GM21717 (cell line): ENCODE measurements at regions not wholly inside any gene's neighbourhood (a gene's known extent, or its start where the extent isn't known, plus 50 kb on each side); places are given as distances from the start of the nearest gene placed in this dataset.

Source experiments
- ATAC-seq: cut with Tn5 transposase; IDR thresholded peaks from one replicate; pipeline ENCODE4 v1.9.1; 2021; ENCODE audit warnings: mild to moderate bottlenecking, moderate library complexity; ENCODE audit not compliant: unreplicated experiment

- no peak for ATAC-seq
Measured at GRCh38 chr3:164604687-164605086, 473.6 kb downstream of the SI start.

- no peak for ATAC-seq
Measured at GRCh38 chr3:164577667-164578210, 500.6 kb downstream of the SI start.

- ATAC-seq: no peak
Measured at GRCh38 chr3:164572436-164572835, 505.9 kb downstream of the SI start.

DNA sequence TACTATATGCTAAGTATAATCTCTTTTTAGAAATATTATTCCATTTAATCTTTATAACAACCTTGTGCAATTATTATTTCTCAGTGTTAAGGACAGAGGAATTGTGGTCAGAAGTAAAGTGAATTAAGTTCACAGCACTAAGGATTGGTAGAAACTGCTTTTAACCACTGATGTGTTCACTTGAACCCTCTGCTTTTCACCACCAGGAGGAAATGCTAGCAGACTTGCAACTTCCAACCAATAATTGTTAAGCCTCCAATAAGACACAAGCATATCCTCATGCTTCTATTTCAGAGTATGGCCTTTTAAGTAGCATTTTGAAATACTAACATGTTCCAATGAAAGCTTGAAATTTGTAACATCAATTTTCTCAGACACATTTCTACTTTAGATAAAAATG is 527.4 kb downstream of the SI start:
- no peak for ATAC-seq

DNA sequence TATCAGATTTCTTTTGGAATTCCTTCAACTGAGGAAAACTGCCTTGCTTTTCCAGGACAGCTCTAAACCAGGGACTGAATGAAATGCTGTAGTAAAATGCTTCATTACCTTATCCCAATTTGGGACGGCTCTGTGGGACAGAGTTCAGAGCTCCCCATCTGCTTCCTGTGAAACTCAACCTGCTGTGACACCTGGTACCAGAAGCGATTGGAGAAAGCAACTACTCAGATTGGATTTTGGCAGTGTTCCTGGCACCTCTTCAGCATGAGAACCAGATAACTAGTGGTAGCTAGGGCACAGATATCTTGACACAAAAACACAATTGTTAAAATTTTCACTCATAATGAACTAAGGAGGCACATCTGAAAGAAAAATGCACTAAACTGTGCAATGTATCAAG is 539.1 kb downstream of the SI start:
- no peak for ATAC-seq

- no peak for ATAC-seq
Measured at GRCh38 chr3:164537485-164537884, 540.8 kb downstream of the SI start.

- no peak for ATAC-seq
Measured at GRCh38 chr3:164533275-164533674, 545.0 kb downstream of the SI start.

DNA sequence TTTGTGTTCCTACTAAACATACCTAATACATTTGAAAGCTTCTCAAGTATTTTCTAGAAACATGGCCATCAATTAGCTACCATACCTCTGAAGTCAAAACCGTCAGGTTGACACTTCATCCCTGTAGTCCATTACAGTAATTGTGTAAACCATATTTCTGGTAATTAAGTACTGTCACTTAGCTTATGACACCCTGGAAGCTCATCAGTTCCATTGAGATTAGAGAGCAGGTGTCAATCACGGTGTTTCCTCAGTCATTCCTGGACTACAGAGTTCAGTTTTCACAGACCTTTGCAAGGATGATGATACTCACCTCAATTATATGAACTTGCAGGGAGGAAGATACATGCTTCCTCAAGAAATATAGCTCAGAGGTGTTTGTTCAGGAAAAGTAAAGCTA is 552.0 kb downstream of the SI start:
- ATAC-seq: no peak

- ATAC-seq: no peak
Measured at GRCh38 chr3:164524201-164524600, 554.1 kb downstream of the SI start.

DNA sequence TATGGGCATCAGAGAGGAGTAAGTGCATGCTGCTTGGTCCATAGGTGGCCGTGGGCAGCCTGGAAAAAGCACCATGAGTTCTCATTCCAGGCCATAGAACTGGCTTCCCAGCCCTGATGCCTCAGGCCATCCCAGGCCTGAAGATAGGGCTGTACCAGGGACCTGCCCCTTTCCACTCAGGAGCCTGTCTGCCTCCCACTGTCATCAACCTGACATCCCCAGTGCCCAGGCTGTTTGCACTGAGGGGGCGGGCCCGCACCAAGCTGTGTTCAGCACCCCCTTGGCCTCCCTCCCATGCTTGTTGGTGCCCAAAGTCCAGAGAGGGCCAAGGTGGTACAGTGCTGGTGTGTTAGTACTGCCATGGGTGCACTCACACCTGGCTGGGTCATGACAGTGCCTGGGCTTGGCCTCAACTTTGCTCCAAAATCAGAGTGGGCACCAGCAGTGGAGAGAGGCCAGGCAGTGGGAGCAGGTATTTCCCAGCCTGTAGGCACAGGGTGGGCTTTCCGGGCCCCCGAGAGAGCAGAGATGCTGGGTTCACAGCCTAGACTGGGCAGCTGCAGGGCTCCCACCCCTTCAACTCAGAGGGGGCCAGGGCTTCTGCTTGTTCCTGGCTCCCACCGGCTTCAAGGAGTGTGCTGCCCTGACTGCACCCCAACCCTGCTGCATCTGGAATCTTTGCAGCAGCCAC is 556.1 kb downstream of the SI start:
- no peak for ATAC-seq

DNA sequence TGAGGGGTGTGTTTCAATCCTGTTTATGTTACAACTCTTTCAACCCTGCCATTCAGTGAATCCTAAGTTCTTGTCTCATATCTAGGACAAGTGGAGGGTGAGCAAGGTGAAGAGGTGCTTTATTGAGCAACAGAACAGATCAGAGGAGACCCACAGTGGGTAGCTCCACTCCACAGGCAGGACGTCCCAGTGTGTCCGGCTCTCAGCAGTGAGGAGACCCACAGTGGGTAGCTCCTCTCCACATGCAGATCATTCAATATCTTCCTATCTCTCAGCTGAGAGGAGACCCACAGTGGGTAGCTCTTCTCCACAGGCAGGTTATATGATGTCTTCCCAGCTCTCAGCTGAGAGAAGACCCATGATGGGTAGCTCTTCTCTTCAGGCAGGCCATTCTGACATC is 556.7 kb downstream of the SI start:
- ATAC-seq: no peak

DNA sequence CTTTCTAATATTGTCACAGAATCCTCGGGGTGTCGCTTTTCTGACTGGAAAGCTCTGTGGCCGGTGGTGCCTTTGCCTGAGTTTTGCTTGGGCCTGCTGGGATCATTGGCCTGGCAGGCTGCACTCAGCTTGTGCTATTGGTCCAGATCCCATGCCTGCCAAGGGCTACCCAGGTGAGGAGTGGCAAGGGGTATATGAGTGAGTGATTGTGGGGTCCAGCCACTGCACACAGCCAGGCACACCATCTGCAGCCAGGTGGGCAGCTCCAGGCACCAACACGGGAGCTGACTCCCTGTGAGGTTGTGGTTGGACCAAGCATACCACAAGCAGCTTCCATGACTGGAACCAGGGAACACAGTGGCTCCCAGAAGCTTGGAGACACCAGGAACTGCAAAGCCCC is 557.2 kb downstream of the SI start:
- ATAC-seq: no peak

DNA sequence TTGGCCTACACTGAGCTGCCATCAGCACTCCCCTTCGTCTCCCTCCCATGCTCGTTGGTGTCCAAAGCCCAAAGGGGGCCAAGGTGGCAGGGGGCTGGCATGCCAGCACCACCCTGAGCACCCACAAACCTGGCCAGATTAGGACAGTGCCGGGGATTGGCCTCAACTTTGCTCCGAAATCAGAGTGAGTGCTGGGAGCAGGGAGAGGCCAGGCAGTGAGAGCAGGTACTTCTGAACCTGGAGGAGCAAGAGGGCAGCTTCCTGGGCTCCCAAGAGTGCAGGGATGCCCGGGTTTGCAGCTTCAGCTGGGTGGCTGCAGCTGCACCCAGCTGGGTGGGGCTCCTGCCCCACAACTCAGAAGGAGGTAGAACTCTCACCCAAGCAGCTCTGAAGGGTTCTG is 563.0 kb downstream of the SI start:
- no peak for ATAC-seq

- ATAC-seq: no peak
Measured at GRCh38 chr3:164514576-164514975, 563.7 kb downstream of the SI start.

GRCh38 chr3:164507886-164508285 is 570.4 kb downstream of the SI start:
- ATAC-seq: no peak

DNA sequence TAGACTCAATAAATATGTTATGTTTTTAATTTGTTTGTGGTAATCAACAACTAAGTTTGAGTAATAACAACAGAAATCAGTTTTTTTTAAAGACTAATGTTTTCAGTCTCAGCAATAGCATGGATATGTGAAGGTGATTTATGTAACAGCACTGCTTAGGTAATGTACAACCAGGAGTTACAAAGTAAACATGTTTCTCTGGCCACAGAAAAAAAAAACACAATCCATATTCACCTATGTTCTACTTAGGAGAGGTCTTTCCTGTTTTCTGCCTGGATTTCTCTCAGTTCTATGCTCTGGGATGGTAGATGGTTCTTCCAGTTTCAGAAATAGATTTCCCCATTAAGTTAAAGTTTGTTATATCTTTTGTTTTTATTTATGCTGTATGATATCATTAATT is 579.4 kb downstream of the SI start:
- ATAC-seq: no peak

GRCh38 chr3:164488893-164489292 is 589.4 kb downstream of the SI start:
- ATAC-seq: no peak

- ATAC-seq: no peak
Measured at GRCh38 chr3:164486150-164486549, 592.1 kb downstream of the SI start.

- ATAC-seq: no peak
Measured at GRCh38 chr3:164479978-164480377, 598.3 kb downstream of the SI start.

- ATAC-seq: no peak
Measured at GRCh38 chr3:164479406-164479805, 598.9 kb downstream of the SI start.

DNA sequence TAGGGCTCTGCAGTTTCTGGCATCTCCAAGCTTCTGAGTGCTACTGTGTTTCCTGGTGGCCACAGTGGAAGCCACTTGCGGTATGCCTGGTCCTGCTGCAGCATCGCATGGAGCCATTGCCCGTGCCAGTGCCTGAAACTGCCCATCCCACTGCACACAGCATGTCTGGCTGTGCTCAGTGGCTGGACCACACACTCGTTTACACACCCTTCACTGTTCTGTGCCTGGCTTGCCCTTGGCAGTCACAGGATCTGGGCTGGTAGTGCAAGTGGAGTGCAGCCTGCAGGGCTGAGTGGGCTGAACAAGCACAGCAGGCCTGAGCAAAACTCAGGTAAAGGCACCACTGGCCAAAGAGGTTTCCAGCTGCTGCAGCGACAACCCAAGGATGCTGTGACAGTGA is 600.0 kb downstream of the SI start:
- ATAC-seq: no peak

DNA sequence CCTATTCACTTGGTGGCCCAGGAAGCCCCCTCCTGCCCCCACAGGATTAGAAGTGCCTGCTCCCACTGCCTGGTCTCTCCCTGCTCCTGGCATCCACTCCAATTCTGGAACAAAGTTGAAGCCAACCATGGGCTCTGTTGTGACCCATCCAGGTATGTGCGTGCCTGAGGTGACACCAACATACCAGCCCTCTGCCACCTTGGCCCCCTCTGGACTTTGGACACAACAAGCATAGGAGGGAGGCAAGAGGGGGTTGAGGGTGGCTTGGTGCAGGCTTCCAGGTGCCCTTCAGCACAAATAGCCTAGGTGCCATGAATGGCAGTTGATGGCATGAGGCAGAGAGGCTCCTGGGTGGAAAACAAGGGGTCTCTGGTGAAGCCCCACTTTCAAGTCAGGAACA is 600.9 kb downstream of the SI start:
- ATAC-seq: no peak

DNA sequence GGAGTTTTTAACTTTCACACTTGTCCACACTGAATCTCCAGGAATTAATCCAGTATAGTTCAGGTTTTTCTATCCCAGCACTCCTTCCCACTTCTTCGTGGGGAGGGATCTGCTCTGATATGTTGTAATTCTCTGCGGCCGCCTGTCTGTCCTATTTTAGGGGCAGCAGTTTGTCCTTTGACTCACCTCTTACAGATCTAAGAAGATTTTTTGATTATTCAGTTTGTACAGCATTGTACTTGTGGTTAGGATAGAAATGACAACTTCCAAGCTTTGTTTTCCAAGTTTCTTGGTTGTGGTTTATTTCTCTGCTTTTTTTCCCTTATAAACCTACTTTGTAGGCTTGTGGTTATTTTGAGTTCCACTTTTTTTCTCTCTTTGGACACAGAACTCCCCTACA is 601.7 kb downstream of the SI start:
- ATAC-seq: no peak
